GM12878 (cell line): ENCODE measurements at regions not wholly inside any gene's neighbourhood (a gene's known extent, or its start where the extent isn't known, plus 50 kb on each side); places are given as distances from the start of the nearest gene placed in this dataset.

ENCODE experiments used
- ATAC-seq: fragments of 200-7000 bp; cut with Tn5 transposase; 3 replicates; pipeline ENCODE4 v1.9.1; 2020; ENCODE audit warnings: mild to moderate bottlenecking, moderate library complexity
- BruUV-seq: library from RNA; stranded (reverse); fragments of 400-500 nt; replicated peaks from 2 replicates; lab custom pipeline; 2021; lab: Mats Ljungman, UMichigan
- CTCF ChIA-PET: fragments of 300-600 bp; sonication (Branson Sonifier 250); formaldehyde crosslinking; extraction: SDS; loops from one replicate; lab custom pipeline; 2021; ENCODE audit warnings: inconsistent platforms; lab: Yijun Ruan, JAX
- POLR2A ChIA-PET: fragments of 350-600 bp; formaldehyde crosslinking; extraction: SDS; loops from one replicate; lab custom pipeline; 2021; ENCODE audit warnings: inconsistent platforms; lab: Charles Lee
- RAD21 ChIA-PET: fragments of 300-600 bp; sonication (Branson Sonifier 250); formaldehyde crosslinking; loops from one replicate; lab custom pipeline; 2023; ENCODE audit warnings: antibody characterized with exemption; ENCODE audit not compliant: unreplicated experiment; lab: Charles Lee
- SMC1A ChIA-PET: fragments of 300-600 bp; sonication (Branson Sonifier 250); formaldehyde crosslinking; loops from one replicate; lab custom pipeline; 2023; ENCODE audit not compliant: unreplicated experiment, uncharacterized antibody; lab: Charles Lee
- DNase-seq: peaks from one replicate; pipeline ENCODE4 v3.0.0-alpha.2; 2011; ENCODE audit warnings: low read depth, low spot score
- FAIRE-seq: peaks from 3 replicates; lab custom pipeline; 2011; peaks lifted over from hg19 to GRCh38; lab: Jason Lieb, UNC
- H2AFZ ChIP-seq: 2 replicates; pipeline ENCODE4 v1.6.0; 2011; ENCODE audit warnings: low read depth, low read length, control low read depth; ENCODE audit not compliant: control insufficient read depth
- H3K27ac ChIP-seq: 2 replicates; pipeline ENCODE4 v1.5.1; 2011; ENCODE audit warnings: control low read depth; ENCODE audit not compliant: control insufficient read depth, insufficient read depth
- H3K27me3 ChIP-seq, 2 experiments: replicated peaks in 1 of 2; 2 replicates each; pipeline versions ENCODE4 v1.6.0 to v1.6.1; 2011; ENCODE audit warnings: low read length in 1 of 2; ENCODE audit not compliant: control insufficient read depth in 2 of 2, insufficient read depth in 2 of 2
- H3K36me3 ChIP-seq, 2 experiments: 2 replicates each; pipeline ENCODE4 v1.5.1; 2011; ENCODE audit warnings: low read length in 1 of 2; ENCODE audit not compliant: control insufficient read depth in 2 of 2, insufficient read depth in 2 of 2
- H3K4me1 ChIP-seq: 2 replicates; pipeline ENCODE4 v1.6.1; 2011; ENCODE audit warnings: mild to moderate bottlenecking, low read length, moderate library complexity, mixed read lengths; ENCODE audit not compliant: control insufficient read depth, insufficient read depth
- H3K4me2 ChIP-seq: 2 replicates; pipeline ENCODE4 v1.6.0; 2011; ENCODE audit warnings: control low read depth; ENCODE audit not compliant: control insufficient read depth, insufficient read depth
- H3K4me3 ChIP-seq: fragments of 200-600 bp; sonication (generic); 2 replicates; pipeline ENCODE4 v1.5.1; 2016
- H3K79me2 ChIP-seq: 2 replicates; pipeline ENCODE4 v1.6.0; 2011; ENCODE audit warnings: low read length; ENCODE audit not compliant: control insufficient read depth, insufficient read depth
- H3K9ac ChIP-seq: 2 replicates; pipeline ENCODE4 v1.8.0; 2011; ENCODE audit warnings: low read length, control low read depth, mixed read lengths; ENCODE audit not compliant: control insufficient read depth, insufficient read depth
- H3K9me3 ChIP-seq: replicated peaks from 3 replicates; pipeline ENCODE4 v1.5.1; 2011; ENCODE audit warnings: mild to moderate bottlenecking, low read length; ENCODE audit not compliant: control insufficient read depth, insufficient read depth
- H4K20me1 ChIP-seq: 2 replicates; pipeline ENCODE4 v1.6.0; 2011; ENCODE audit not compliant: control insufficient read depth, insufficient read depth
- BRCA1 ChIP-seq: IDR thresholded peaks from 2 replicates; pipeline ENCODE4 v1.6.1; 2011; ENCODE audit warnings: low read depth, low read length, improper control_type of control experiment
- CTCF ChIP-seq, 3 experiments: IDR thresholded peaks in 2 of 3; conservative IDR thresholded peaks in 1 of 3; 2 replicates each; pipeline ENCODE4 v1.5.1; 2011; ENCODE audit warnings: low read depth in 3 of 3, low read length in 3 of 3, mild to moderate bottlenecking in 3 of 3, control low read depth in 2 of 3, moderate library complexity in 2 of 3, inconsistent platforms in 1 of 3, mixed read lengths in 1 of 3; ENCODE audit not compliant: control insufficient read depth in 2 of 3, insufficient read depth in 1 of 3; ENCODE audit errors: extremely low read depth in 1 of 3
- EP300 ChIP-seq, 2 experiments: fragments of 150-350 bp in 1 of 2; IDR thresholded peaks; 2 replicates each; pipeline ENCODE4 v1.6.1; 2011 to 2012; ENCODE audit warnings: low read depth in 2 of 2, low read length in 2 of 2, borderline replicate concordance in 1 of 2, improper control_type of control experiment in 1 of 2, inconsistent platforms in 1 of 2; ENCODE audit not compliant: control insufficient read depth in 1 of 2
- KLF5 ChIP-seq: fragments of 450-650 bp; IDR thresholded peaks from 2 replicates; pipeline ENCODE4 v1.6.1; 2014; ENCODE audit warnings: mild to moderate bottlenecking; ENCODE audit not compliant: partially characterized antibody
- MAX ChIP-seq: IDR thresholded peaks from 2 replicates; pipeline ENCODE4 v1.6.1; 2012; ENCODE audit warnings: low read depth, low read length, improper control_type of control experiment
- NFYB ChIP-seq: IDR thresholded peaks from 2 replicates; pipeline ENCODE4 v1.6.1; 2011; ENCODE audit warnings: low read depth, mild to moderate bottlenecking, low read length, improper control_type of control experiment, moderate library complexity; ENCODE audit not compliant: insufficient read depth
- NR2F1 ChIP-seq: fragments of 450-650 bp; conservative IDR thresholded peaks from 2 replicates; pipeline ENCODE4 v1.6.1; 2017; ENCODE audit warnings: mild to moderate bottlenecking
- PAX8 ChIP-seq: fragments of 450-650 bp; IDR thresholded peaks from 2 replicates; pipeline ENCODE4 v1.6.1; 2017; ENCODE audit warnings: mild to moderate bottlenecking, moderate library complexity
- POLR2AphosphoS2 ChIP-seq: IDR thresholded peaks from 2 replicates; pipeline ENCODE4 v1.6.1; 2011; ENCODE audit warnings: low read depth, mild to moderate bottlenecking, low read length, improper control_type of control experiment, moderate library complexity
- POLR2AphosphoS5 ChIP-seq: IDR thresholded peaks from 2 replicates; pipeline ENCODE4 v1.6.1; 2011; ENCODE audit warnings: mild to moderate bottlenecking, low read length, inconsistent platforms
- RELB ChIP-seq: fragments of 450-650 bp; IDR thresholded peaks from 2 replicates; pipeline ENCODE4 v1.6.1; 2017; ENCODE audit warnings: low read depth, mild to moderate bottlenecking, moderate library complexity
- SMAD1 ChIP-seq: fragments of 450-650 bp; IDR thresholded peaks from 2 replicates; pipeline ENCODE4 v1.6.1; 2018; ENCODE audit warnings: mild to moderate bottlenecking, low read depth; ENCODE audit not compliant: partially characterized antibody
- STAT1 ChIP-seq: fragments of 450-650 bp; conservative IDR thresholded peaks from 2 replicates; pipeline ENCODE4 v1.6.1; 2014; ENCODE audit warnings: antibody characterized with exemption, mild to moderate bottlenecking
- STAT3 ChIP-seq: IDR thresholded peaks from 2 replicates; pipeline ENCODE4 v1.6.1; 2011; ENCODE audit warnings: low read depth, low read length, improper control_type of control experiment
- WRNIP1 ChIP-seq: IDR thresholded peaks from 2 replicates; pipeline ENCODE4 v1.6.1; 2011; ENCODE audit warnings: low read depth, low read length, improper control_type of control experiment, borderline replicate concordance
- YY1 ChIP-seq: IDR thresholded peaks from 2 replicates; pipeline ENCODE4 v1.6.1; 2011; ENCODE audit warnings: low read depth, mild to moderate bottlenecking, low read length
- ZNF592 ChIP-seq: fragments of 450-650 bp; IDR thresholded peaks from 2 replicates; pipeline ENCODE4 v1.6.1; 2017; ENCODE audit warnings: mild to moderate bottlenecking, moderate library complexity
- ZZZ3 ChIP-seq: IDR thresholded peaks from 2 replicates; pipeline ENCODE4 v1.6.1; 2011; ENCODE audit warnings: low read depth; ENCODE audit not compliant: control insufficient read depth, insufficient read length
- WGBS: methylation state at CpG from one replicate; pipeline ENCODE4 v1.1.6; 2016; ENCODE audit warnings: low lambda C conversion rate; ENCODE audit not compliant: insufficient replicate concordance, insufficient coverage; ENCODE audit errors: missing lambda C conversion rate; 5-methylcytosine and 5-hydroxymethylcytosine counted together
- in situ Hi-C: fragments of 300-500 bp; cut with MboI; formaldehyde crosslinking; loops from 9 replicates; pipeline ENCODE4 v1.14.3; 2018; ENCODE audit warnings: mixed read lengths
- intact Hi-C: fragments of 100-400 bp; cut with micrococcal nuclease; formaldehyde crosslinking; loops from one replicate; pipeline ENCODE4 v1.14.2; 2022; ENCODE audit not compliant: unreplicated experiment

- no peaks in the 10 kb centered on the region for H3K79me2 ChIP-seq
- ChIA-PET RAD21 (no interaction called here), CTCF (no interaction called here), POLR2A (no interaction called here), SMC1A (no interaction called here)
- no peak for TF ChIP-seq POLR2AphosphoS5
- TF ChIP-seq STAT1: no peak
- TF ChIP-seq ZNF592: no peak
- no peak for TF ChIP-seq RELB
- no peak for TF ChIP-seq KLF5
- no peak for TF ChIP-seq BRCA1
- TF ChIP-seq NFYB: no peak
- TF ChIP-seq WRNIP1: no peak
- TF ChIP-seq STAT3: no peak
- no peak for TF ChIP-seq MAX
- no peak for TF ChIP-seq NR2F1
- no peak for TF ChIP-seq ZZZ3
- TF ChIP-seq POLR2AphosphoS2: no peak
- no peak for TF ChIP-seq PAX8
- TF ChIP-seq SMAD1: no peak
- TF ChIP-seq CTCF (IDR thresholded peaks at IDR 0.05 in 2 of 3, conservative IDR thresholded peaks at IDR 0.05 in 1 of 3; ENCODE audit: control insufficient read depth in 2 of 3, extremely low read depth in 1 of 3, insufficient read depth in 1 of 3, low read depth in 3 of 3, low read length in 3 of 3): no peak
- no peak for TF ChIP-seq YY1
- no peak for TF ChIP-seq EP300 (IDR thresholded peaks at IDR 0.05; ENCODE audit: borderline replicate concordance in 1 of 2, control insufficient read depth in 1 of 2, low read depth in 2 of 2, low read length in 2 of 2)
- no TSS peak for BruUV-seq
- no peaks in the 10 kb centered on the region for H4K20me1 ChIP-seq
- H3K27ac ChIP-seq: no peak overlapping the region
- H3K4me3 ChIP-seq: no peak overlapping the region
- no peak overlapping the region for H2AFZ ChIP-seq
- DNase-seq (no peak), FAIRE-seq (no peak), ATAC-seq (no peak)
- 76% methylated on average over 2 of the region's 2 CpGs for WGBS
- intact Hi-C loops: no loop called here
- H3K27me3 ChIP-seq: no peaks in the 10 kb centered on the region; a peak in 1 of 4 replicates
- H3K4me1 ChIP-seq: no peaks in the 10 kb centered on the region
- H3K36me3 ChIP-seq: no peaks in the 10 kb centered on the region
- H3K9me3 ChIP-seq: no peaks in the 10 kb centered on the region
- no peak overlapping the region for H3K4me2 ChIP-seq
- H3K9ac ChIP-seq: no peak overlapping the region
- in situ Hi-C loops: no loop called here
Observed at GRCh38 chr6:99129835-99130234, 182.1 kb upstream of the FBXL4 start.
